K562 (cell line): ENCODE measurements at regions not wholly inside any gene's neighbourhood (a gene's known extent, or its start where the extent isn't known, plus 50 kb on each side); places are given as distances from the start of the nearest gene placed in this dataset.

ENCODE experiments used
- CTBP1 ChIP-seq: fragments of 450-650 bp; IDR thresholded peaks from 2 replicates; pipeline ENCODE4 v1.6.1; 2016; ENCODE audit warnings: borderline replicate concordance
- FOXJ2 ChIP-seq: fragments of 200-800 bp; sonication (Bioruptor generic); IDR thresholded peaks from 2 replicates; pipeline ENCODE4 v1.6.1; 2016; ENCODE audit warnings: missing genetic modification characterization, missing compliant biosample characterization
- GATAD2B ChIP-seq: fragments of 450-650 bp; IDR thresholded peaks from 2 replicates; pipeline ENCODE4 v1.6.1; 2017; ENCODE audit warnings: mild to moderate bottlenecking, borderline replicate concordance
- HNRNPH1 ChIP-seq: fragments of 200-400 bp; formaldehyde crosslinking; optimal IDR thresholded peaks from 2 replicates; pipeline ENCODE3; 2017; ENCODE audit warnings: low read depth, mild to moderate bottlenecking, low read length, moderate library complexity
- HOXB6 ChIP-seq: fragments of 250-450 bp; sonication (Bioruptor Pico); IDR thresholded peaks from 2 replicates; pipeline ENCODE4 v1.5.1; 2022; ENCODE audit warnings: mild to moderate bottlenecking, borderline replicate concordance
- KLF1 ChIP-seq: fragments of 450-650 bp; IDR thresholded peaks from 2 replicates; pipeline ENCODE4 v1.6.1; 2016; ENCODE audit warnings: missing genetic modification characterization, missing compliant biosample characterization
- L3MBTL2 ChIP-seq: fragments of 450-650 bp; IDR thresholded peaks from 2 replicates; pipeline ENCODE4 v1.6.1; 2016; ENCODE audit warnings: mild to moderate bottlenecking, moderate library complexity
- MYC ChIP-seq, 2 experiments: fragments of 250-450 bp in 1 of 2; sonication (Bioruptor Pico) in 1 of 2; IDR thresholded peaks; 2 replicates each; pipeline versions ENCODE4 v1.5.1 to v1.6.1; 2012 to 2021; ENCODE audit warnings: low read depth in 2 of 2, borderline replicate concordance in 1 of 2, improper control_type of control experiment in 1 of 2, low read length in 1 of 2, mild to moderate bottlenecking in 1 of 2, moderate library complexity in 1 of 2
- PURB ChIP-seq: sonication (generic); formaldehyde crosslinking; IDR thresholded peaks from 2 replicates; pipeline ENCODE4 v1.9.0; 2021; ENCODE audit warnings: low read depth, mild to moderate bottlenecking, missing genetic modification reagents
- RBM14 ChIP-seq: fragments of 200-400 bp; formaldehyde crosslinking; IDR thresholded peaks from 2 replicates; pipeline ENCODE4 v1.6.1; 2018; ENCODE audit warnings: low read depth, mild to moderate bottlenecking, low read length, moderate library complexity, borderline replicate concordance; ENCODE audit not compliant: insufficient read depth
- SETDB1 ChIP-seq: IDR thresholded peaks from one replicate; pipeline ENCODE4 v1.6.1; 2012; ENCODE audit warnings: low read length, control low read depth, inconsistent platforms
- SMARCB1 ChIP-seq: IDR thresholded peaks from 2 replicates; pipeline ENCODE4 v1.6.1; 2011; ENCODE audit warnings: improper control_type of control experiment, low read depth; ENCODE audit not compliant: insufficient read length
- XRCC3 ChIP-seq: fragments of 450-650 bp; IDR thresholded peaks from 2 replicates; pipeline ENCODE4 v1.6.1; 2017; ENCODE audit warnings: mild to moderate bottlenecking, moderate library complexity
- ZNF224 ChIP-seq: sonication (generic); formaldehyde crosslinking; IDR thresholded peaks from 2 replicates; pipeline ENCODE4 v1.8.0; 2022; ENCODE audit warnings: mild to moderate bottlenecking, missing genetic modification reagents
- ZNF311 ChIP-seq: fragments of 250-450 bp; sonication (Bioruptor Pico); IDR thresholded peaks from 2 replicates; pipeline ENCODE4 v1.4.0; 2020; ENCODE audit warnings: mild to moderate bottlenecking, moderate library complexity
- ZNF445 ChIP-seq: fragments of 250-450 bp; sonication (Bioruptor Pico); IDR thresholded peaks from 2 replicates; pipeline ENCODE4 v1.4.0; 2020; ENCODE audit warnings: low read depth, mild to moderate bottlenecking, moderate library complexity
- ZNF77 ChIP-seq: fragments of 250-450 bp; sonication (Bioruptor Pico); IDR thresholded peaks from 2 replicates; pipeline ENCODE4 v1.5.0; 2020
- TF ChIP-seq, protein P1 (sequence below): fragments of 450-650 bp; IDR thresholded peaks from 2 replicates; pipeline ENCODE4 v1.6.1; 2017; ENCODE audit warnings: antibody characterized with exemption
- TF ChIP-seq, protein P2 (sequence below): fragments of 450-650 bp; IDR thresholded peaks from 2 replicates; pipeline ENCODE4 v1.6.1; 2016
- TF ChIP-seq, protein P3 (sequence below): sonication (generic); formaldehyde crosslinking; IDR thresholded peaks from 2 replicates; pipeline ENCODE4 v1.8.1; 2023; ENCODE audit warnings: mild to moderate bottlenecking, missing genetic modification reagents

DNA sequence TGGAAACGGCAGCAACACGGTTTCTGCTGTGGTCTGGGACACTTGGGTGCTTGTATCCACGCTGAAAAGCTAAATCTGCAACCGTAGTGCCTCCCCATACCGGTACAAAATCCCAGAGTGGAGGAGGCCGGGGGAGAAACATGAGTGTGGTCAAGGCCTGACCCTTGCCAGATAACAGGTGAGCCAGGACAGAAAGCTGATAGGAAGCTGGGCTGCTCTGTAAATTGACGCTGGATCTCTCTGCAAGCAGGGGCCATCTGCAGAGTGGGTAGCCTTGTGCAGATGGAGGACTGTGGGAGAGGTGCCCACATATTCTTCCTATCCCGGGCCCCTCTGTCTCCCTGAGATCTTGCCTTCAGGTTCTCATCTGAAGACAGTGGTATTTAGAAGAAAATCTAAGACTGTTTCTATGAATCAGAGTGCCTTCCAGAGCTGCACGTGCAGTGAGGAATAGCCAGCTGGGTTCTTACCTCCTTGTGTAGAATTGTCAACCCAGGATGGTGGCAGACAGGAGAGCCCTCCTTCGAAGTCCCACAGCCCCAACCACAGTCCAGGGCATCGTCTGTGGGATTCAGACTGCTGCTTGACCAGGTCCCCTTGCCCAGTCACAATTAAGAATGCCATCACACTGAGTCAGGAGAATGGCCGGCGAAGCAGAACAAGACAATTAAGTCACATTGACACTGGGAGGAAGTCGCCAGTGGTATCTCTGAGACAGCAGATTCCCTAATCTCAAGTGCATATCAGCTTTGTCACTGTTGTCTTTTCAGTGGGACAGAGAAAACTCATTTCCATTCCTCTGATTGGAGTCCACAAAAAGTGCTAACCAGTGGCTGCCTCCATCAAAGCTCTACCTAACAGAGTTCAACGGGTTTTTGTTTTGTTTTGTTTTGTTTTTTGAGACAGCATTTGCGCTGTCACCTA, 100.0 kb upstream of the RIPOR2 start (continued):
- TF ChIP-seq PURB (CRISPR knock-in tag) (no peak), RBM14 (no peak), KLF1 (no peak), ZNF77 (no peak), SMARCB1 (no peak), ZNF224 (CRISPR knock-in tag) (no peak), ZNF445 (no peak), FOXJ2 (tag) (peak; percentile 95), L3MBTL2 (peak; percentile 54; the same call in 1 of the 2 replicates), MYC (IDR thresholded peaks at IDR 0.05; ENCODE audit: low read depth, low read length) (0 out of 2 replicates have a peak, but pooled peaks have one; percentile 37), MYC (CRISPR knock-in tag; IDR thresholded peaks at IDR 0.05; ENCODE audit: borderline replicate concordance, low read depth) (no peak), ZNF311 (CRISPR knock-in tag) (no peak), XRCC3 (no peak), SETDB1 (no peak), HOXB6 (CRISPR knock-in tag) (no peak), CTBP1 (peak; percentile 64), GATAD2B (no peak), HNRNPH1 (no peak)
- TF ChIP-seq, protein P1, sequence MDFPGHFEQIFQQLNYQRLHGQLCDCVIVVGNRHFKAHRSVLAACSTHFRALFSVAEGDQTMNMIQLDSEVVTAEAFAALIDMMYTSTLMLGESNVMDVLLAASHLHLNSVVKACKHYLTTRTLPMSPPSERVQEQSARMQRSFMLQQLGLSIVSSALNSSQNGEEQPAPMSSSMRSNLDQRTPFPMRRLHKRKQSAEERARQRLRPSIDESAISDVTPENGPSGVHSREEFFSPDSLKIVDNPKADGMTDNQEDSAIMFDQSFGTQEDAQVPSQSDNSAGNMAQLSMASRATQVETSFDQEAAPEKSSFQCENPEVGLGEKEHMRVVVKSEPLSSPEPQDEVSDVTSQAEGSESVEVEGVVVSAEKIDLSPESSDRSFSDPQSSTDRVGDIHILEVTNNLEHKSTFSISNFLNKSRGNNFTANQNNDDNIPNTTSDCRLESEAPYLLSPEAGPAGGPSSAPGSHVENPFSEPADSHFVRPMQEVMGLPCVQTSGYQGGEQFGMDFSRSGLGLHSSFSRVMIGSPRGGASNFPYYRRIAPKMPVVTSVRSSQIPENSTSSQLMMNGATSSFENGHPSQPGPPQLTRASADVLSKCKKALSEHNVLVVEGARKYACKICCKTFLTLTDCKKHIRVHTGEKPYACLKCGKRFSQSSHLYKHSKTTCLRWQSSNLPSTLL = no peak
- TF ChIP-seq, protein P2, sequence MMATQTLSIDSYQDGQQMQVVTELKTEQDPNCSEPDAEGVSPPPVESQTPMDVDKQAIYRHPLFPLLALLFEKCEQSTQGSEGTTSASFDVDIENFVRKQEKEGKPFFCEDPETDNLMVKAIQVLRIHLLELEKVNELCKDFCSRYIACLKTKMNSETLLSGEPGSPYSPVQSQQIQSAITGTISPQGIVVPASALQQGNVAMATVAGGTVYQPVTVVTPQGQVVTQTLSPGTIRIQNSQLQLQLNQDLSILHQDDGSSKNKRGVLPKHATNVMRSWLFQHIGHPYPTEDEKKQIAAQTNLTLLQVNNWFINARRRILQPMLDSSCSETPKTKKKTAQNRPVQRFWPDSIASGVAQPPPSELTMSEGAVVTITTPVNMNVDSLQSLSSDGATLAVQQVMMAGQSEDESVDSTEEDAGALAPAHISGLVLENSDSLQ = peak; percentile 36; the same call in 1 of the 2 replicates
- TF ChIP-seq, protein P3, sequence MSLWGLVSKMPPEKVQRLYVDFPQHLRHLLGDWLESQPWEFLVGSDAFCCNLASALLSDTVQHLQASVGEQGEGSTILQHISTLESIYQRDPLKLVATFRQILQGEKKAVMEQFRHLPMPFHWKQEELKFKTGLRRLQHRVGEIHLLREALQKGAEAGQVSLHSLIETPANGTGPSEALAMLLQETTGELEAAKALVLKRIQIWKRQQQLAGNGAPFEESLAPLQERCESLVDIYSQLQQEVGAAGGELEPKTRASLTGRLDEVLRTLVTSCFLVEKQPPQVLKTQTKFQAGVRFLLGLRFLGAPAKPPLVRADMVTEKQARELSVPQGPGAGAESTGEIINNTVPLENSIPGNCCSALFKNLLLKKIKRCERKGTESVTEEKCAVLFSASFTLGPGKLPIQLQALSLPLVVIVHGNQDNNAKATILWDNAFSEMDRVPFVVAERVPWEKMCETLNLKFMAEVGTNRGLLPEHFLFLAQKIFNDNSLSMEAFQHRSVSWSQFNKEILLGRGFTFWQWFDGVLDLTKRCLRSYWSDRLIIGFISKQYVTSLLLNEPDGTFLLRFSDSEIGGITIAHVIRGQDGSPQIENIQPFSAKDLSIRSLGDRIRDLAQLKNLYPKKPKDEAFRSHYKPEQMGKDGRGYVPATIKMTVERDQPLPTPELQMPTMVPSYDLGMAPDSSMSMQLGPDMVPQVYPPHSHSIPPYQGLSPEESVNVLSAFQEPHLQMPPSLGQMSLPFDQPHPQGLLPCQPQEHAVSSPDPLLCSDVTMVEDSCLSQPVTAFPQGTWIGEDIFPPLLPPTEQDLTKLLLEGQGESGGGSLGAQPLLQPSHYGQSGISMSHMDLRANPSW (CRISPR knock-in tag) = no peak
